Amniotic epithelial cell (primary cell): ENCODE measurements at regions not wholly inside any gene's neighbourhood (a gene's known extent, or its start where the extent isn't known, plus 50 kb on each side); places are given as distances from the start of the nearest gene placed in this dataset.

Experiments
- DNase-seq: peaks from one replicate; pipeline ENCODE4 v3.0.0-alpha.2; 2010; ENCODE audit warnings: low read depth

DNA sequence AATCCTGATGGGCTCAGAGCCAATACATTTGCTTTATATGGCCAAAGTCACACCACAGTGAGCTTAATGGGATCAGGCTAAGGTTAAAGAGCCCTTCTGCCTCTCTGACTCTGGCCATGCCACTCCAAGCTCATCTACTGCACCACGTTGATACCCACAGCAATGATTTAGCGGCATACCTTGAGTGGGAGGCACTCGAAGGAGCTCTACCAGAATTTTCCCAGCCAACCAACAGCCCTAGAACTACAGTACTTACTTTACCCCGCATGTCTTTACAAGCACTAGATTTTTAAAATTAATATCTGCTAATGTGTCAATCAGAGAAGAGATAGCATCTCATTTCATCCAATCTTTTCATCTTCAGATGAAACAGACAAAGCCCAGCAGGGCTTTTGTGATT, 300.5 kb downstream of the GRIN2B start:
- DNase-seq, result no peak

DNA sequence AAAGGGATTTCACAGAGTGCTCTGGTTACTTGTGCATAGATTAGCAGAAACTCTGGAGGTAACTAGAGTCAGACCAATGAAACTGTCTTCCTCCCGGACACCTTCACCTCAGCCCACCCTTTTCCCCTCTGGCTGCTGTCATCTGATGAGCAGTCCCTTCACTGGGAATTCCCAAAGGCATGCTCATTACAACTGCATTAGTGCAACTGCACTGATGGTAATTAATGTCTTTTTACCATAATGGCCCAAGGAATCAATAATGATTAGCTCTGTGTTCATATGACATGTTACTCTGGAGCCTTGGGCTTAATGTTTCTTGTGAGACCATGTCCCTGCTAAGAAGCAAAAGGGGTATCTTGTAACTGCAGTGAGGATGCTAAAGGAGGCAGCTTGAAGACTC, 304.5 kb downstream of the GRIN2B start:
- DNase-seq, result no peak

DNA sequence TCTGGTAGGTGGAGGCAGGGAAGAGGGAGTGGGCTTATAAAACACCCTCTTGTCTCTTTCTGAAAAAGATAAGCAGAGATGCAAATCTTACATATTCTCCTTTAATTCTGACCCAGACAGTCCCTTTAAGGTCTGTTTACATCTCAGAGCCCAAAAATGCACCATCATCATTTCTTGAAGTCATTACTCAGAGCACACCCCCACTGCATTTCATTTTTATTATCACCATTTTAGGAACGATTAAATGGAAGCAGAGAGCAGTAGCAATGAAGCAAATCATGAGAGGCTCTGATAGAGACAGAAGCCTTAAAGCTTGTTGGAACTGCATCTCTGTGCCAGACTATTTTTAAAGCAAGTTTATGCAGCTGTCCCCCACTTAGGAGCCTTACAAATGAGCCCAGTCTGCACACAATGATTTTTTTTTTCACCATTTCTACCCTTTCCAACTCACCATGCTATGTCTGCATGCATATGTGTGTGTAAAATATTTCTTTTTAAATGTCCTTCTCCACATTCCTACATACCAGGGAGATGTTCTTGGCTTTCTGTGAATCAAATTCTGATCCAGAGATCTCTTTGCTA, 311.0 kb downstream of the GRIN2B start:
- DNase-seq, result no peak

DNA sequence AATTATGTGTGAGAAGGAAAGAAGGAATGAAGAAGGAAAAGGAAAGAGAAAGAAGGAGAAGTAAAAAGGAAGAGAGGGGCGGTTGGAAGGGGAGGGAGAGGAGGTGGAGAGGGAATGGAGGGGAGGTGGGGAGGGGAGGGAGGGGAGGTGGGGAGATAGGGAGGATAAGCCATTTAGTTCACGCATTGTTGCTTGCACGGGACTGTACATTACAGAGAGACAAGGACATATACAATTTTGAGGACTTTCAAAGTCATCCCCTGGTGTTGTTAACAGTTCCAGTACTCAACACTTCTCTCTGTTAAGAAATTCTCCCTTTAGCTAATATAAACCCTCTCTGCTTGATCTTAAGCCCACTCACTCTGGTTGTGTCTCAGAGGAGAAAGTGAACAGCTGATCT, 312.5 kb downstream of the GRIN2B start:
- no peak for DNase-seq

DNA sequence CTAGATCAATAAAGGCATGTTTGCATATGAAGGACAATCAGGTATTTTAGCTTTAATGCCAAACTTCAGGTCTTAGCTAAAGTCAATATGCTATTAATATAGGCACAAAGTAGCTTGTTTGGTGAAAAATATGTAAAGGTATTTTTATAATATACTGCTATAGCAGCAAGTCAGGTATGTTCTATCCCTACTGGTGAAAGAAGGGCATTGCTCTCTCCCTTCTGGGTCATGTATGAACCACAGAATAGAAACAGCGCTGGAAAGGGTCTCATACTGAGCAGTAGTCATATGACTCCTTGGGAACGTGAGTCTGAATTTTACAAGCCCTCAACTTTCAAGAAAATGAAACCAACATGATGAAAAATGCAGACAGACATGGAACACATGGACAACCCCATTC, 314.6 kb downstream of the GRIN2B start:
- no peak for DNase-seq

DNA sequence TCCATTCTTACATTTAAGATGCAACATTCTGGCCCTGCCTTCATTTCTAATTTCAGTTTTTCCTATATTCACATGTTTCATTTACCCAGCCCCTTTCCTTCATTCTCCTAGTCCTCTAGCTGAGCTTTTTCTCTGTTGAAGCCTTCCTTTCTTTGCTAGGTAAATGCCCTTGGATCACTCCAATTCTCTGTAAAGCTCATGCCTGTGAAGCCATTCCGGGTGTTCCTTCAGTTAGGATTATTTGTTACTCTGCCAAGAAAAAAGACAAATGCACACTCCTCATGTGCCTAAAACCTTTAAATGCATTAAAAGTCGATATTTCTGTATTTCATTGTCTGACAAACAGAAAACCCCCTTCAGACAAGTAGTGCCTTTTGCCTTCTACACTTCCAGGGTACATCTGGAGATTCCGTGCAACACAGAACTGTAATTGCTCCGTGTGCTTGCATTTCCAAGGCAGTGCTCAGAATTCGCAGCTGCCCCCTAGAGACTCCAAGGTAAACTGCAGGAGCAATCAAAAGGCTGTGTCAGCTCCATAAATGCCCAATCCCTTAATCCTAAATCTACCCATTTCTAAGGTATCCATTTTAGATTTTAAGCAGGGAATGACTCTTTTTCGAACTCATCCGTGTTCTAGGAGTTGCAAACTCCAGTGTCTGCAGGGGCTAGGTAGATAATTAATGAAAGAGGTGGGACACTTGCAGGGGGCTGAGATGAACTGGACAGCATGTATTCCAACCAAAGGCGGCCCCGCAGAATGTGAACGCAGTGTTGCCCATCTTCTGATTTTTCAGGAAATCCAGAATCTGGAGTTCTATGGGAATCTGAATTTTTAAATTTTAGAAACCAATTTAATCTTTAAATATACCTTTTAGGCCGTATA, 320.2 kb downstream of the GRIN2B start:
- DNase-seq, result peak; percentile 7

DNA sequence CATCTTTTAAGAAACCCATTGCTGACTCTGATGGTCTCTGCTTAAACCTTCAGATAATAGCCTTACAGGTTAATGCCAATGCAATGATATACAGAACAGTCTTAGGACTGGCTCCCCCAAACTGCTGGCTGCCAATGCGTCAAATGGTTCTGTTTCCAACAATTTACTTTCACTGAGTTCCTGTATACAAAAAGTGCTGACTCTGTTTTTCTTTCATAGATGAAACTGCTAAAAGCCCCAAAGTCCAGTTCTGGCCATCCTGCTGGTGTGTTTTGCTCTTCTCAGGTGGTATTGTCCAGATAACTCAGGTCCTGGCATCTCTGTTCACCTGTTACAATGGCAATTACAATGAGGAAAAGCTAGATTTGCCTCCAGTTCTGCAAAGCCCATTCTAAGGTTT, 326.9 kb downstream of the GRIN2B start:
- no peak for DNase-seq

DNA sequence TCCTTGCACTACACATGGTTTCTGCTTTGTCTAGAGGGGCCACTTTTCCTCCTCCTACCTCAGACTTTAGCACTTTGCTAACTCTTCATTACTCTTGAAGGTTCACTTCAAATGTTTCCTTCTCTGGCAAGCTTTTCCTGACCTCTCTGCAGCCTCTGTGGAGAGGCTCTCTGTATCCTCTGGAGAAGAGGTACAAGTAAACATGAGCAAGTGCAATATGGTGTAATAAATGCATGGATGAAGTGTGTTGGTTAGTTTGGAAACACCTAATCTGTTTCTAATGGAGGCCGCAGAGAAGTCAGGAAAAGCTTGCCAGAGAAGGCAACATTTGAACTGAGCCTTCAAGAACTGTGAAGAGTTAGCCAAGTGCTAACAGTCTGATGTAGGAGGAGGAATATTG, 329.3 kb downstream of the GRIN2B start:
- DNase-seq, result no peak

DNA sequence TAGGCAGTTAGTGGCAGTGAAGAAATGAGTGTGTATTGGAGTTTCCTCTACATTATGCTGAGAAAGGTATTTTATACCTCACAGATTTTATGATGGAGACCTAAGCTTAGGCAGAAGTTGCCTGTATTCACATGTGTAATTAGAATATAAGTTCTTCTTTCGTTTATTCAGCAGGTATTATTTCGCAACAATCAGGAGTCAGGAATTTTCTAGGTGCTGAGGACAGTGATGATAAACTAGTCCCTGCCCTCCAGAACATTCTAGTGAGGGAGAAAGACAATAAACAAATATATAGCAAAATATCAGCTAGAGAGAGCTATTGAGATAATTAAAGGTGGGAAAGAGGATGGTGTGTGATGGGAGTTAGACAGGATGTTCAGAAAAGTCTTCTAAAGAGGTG, 345.7 kb downstream of the GRIN2B start:
- DNase-seq, result no peak

DNA sequence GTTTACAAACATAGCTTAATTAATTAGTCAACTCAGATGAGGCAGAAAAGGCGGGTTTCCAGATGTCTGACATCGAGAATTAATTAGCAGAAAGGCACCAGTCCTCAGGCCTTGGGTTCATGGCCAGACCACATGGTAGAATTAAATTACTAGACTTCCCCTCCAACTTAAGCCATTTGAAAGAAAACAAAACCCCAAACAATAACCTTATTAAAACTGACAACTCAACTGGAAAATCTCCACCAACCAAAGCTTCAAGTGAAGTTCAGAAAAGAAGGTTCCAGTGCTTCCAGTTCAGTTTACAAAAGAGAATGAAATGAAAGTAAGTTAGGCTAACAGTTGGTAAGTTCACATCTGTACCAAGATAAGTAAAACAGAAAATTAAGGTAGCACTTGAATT, 349.5 kb downstream of the GRIN2B start:
- no peak for DNase-seq

DNA sequence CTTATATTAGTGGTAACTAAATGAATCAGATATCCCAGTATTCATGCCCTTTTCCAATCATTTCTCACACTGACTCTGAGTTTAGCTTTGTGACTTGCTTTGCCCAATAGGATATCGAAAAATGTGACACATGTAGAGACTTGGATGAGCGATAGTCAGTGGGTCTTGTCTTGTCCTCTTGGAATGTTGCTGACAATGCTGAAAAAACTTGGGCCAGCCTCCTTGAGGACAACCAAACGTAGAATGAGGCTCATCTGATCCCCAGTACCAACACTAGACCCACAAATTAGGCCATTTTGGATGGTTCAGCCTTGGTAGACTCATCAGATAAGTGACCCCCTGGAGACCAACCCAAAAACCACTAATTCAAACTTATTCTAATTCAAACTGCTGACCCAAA, 351.0 kb downstream of the GRIN2B start:
- no peak for DNase-seq

DNA sequence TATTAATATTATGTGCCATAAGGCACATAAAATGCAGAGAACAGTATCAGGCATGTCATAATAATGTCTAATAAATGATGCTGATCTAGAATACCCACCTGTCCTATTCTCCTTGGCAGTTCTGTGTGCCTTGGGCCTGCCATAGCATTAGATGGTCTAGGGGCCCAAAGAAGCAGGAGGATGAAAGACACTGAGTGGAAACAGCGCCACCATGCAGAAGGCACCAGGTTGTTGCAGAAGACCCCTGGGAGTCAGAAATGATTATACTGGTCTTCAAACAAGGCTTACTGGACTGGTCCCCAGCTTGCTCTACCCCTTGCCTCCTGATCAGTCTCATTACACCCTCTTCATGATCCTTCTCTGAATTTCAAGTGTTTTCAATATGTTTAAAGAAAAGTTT, 353.3 kb downstream of the GRIN2B start:
- no peak for DNase-seq

DNA sequence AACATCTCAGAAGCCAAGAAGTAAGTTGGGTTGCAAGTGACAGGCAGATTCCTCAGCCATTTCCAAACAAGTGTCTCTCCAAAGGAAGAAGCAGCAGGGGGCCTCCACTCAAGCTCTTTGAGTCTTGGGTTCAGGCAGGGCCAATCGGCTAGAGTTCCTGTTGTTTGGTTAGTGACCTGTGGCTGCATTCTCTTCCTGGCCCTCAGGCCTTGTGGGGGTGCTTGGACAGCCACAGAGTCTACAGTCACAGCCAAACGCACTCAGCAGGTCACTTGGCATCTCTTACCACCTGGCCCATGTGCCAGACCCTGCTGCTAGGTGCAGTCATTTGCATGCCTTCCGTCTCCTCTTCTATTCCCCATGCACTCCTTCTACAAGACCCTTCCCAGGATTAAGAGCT, 353.9 kb downstream of the GRIN2B start:
- no peak for DNase-seq

DNA sequence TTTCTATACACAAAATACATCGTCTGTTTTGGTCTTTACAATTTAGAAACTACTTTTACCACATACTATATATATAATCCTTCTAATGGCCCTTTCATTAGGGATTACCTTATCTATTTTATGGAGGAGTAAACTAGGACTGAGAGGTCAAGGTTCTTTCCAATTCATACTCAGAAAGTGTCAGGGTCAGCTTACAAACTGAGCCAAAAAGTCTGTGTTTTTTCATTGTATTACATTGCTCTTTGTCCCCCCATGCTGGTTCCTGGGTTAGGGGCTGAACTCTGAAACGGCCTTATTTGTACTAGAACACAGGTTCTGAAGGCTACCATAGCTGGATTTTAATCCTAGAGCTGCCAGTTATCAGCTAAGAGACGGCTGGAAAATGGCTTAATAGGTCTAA, 368.1 kb downstream of the GRIN2B start:
- no peak for DNase-seq

DNA sequence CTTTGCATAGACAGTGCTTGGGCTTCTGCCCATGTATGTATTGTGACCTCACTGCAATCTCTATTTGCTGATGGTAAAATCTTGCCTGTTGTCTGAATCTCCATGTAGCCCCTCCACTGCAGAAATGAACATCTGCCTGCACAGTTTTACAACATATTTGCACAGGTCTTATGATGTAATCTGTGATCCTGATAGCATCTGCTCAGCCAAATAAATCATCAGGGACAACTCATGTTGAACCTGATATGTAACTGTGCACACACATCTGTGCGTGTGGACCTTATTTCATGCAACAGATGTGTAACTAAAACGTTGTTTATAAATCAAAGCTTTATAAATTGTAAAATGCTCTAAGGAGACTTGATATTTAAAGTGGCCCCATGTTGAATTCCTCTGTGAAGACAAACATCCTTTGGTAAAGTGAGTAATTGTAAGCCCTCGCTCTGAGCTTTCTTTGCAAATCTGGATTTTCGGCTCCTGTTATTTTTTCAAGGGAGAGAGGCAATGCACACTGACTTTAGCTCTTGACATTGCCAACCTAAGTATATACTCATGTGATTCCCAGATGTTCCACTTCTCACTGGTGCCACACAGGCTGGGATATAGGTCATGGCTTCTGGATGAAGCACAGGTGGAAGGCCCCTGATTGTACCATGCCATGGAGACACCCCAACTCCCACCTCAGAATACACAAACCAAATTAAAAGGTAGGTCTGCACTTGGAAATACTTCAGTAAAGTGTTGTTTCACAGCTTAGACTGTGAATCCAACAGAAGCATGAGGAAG, 371.3 kb downstream of the GRIN2B start:
- no peak for DNase-seq

DNA sequence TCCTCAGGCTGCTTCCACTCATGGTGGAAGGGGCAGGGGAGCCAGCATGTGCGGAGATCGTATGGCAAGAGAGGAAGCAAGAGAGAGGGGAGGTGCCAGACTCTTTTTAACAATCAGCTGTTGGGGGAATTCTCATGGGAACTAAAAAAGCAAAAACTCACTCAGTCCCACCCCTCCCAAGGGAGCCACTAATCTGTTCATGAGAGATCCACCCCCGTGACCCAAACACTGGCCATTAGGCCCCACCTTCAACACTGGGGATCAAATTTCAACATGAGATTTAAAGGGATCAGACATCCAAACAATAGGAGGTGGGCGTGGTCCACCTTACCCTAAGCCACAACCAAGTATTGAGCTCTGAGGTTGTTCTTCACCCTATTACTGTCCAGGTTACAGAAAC, 375.1 kb downstream of the GRIN2B start:
- DNase-seq, result no peak

DNA sequence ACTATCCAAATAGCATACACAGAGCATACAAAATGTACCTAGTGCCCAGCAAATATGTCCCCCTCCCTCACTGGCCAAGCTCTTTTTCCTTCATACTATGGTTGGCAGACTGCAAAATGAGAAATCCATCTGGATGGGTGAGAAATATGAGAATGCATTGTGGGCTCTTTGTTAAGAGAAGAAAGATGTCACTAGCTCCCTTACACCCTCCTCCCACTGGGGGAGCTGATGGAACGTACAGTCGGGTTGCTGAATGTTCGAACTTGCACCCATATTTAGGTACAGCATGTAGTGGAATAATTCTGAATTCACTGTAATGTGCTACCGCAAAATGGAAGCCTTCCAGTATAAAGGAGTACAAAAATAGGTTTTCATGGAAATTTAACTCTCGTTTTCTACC, 377.4 kb downstream of the GRIN2B start:
- no peak for DNase-seq

DNA sequence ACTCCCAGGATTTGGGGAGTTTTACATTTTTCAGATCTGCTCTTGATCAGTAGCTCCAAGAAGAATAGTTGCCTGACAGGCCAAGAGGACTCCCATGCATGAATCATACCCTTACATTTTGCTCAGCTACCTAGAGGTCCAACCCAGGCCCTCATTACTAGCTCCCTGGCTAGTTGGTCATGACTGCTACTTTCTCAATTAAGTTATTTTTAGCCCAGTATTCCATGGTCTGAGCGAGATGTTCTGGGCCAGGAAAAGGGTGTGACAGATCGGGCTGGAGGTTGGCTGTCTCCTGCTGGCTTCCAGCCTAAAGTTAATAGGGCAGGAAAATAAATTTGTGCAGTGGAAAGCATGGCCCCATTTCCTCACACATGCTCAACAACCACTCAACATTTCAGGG, 379.2 kb downstream of the GRIN2B start:
- no peak for DNase-seq

DNA sequence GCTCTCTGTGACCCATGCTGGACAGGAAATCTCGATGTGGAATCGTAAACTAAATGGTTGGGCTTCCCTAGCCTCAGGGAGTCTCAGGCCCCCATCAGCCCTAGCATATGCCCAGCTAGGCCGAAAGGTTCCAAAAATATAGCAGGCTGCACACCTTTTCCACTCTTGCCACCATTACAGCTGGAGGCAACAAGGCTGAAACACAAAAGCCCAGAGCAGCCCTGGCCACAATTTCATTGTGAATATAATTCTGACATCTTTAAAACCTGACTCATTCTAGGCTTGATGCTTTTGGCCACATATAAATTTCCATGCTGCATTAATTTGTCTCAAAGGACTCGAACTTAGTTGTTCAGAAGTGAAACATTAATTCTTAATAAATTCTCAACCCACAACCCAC, 382.2 kb downstream of the GRIN2B start:
- no peak for DNase-seq

DNA sequence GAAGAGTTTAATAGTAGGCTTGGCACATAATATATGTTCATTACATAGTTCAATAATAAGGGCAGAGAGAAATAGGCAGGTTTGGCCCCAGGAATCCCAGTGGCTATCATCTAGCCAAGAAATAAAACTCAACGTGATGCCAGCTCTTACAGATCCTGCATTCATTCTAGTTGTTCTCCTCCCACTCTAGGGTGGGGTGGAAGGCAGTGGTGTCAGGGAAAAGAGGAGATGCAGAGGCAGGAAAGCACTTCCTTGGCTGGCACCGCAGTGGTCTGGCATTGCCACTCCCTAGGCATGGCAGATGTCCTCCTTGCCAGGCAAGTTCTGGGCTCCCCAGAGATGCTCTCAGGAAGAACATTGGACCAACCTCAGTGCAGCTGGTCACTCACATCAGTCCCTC, 383.6 kb downstream of the GRIN2B start:
- DNase-seq, result no peak

DNA sequence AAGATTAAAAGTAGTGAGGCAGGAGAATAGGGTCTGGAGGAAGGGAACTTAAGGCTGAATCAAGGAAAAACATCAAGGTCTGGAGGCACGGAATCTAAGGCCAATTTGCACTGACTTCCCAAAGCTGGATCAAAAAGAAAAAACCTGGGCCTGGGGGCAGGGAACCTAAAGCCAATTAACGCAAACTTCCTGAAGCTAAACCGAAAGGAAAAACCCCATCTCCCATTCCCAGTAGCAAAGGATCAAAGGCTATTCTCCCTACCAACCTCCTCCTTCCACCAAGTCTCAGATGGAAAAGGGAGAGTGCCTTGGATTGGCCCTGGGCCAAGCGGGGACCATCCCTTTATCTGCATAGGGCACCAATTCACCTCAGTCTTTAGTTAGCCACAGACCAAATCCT, 384.2 kb downstream of the GRIN2B start:
- DNase-seq, result no peak

DNA sequence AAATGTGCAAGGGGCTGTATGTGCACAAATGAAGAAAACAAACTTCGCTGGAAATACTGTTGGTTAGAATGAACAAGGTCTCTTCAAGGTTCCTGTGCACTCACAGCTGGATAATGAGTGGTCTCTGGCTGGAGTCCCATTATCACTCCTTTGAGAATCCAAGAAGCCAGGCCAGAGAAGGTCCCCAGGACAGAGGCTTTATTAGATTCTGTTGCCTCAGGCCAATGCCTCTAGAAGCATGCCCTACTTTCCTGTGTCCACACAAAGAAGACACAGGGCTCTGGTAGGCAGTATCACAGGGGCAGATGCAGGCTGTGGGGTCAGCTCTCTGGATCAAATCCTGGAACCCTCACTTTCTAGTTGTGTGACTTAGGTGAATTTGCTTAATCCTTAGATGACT, 384.7 kb downstream of the GRIN2B start:
- DNase-seq, result no peak
